HCT116 (cell line): ENCODE measurements at regions not wholly inside any gene's neighbourhood (a gene's known extent, or its start where the extent isn't known, plus 50 kb on each side); places are given as distances from the start of the nearest gene placed in this dataset.

Experiments used
- ATAC-seq: fragments of 200-7000 bp; cut with Tn5 transposase; 2 replicates; pipeline ENCODE4 v1.9.1; 2020; ENCODE audit warnings: mild to moderate bottlenecking, moderate library complexity
- BruUV-seq: library from RNA; stranded (reverse); fragments of 400-500 nt; replicated peaks from 2 replicates; lab custom pipeline; 2021; lab: Mats Ljungman, UMichigan
- CTCF ChIA-PET: fragments of 300-600 bp; sonication (Branson Sonifier 250); formaldehyde crosslinking; loops from one replicate; lab custom pipeline; 2021; ENCODE audit warnings: antibody characterized with exemption; lab: Charles Lee
- POLR2A ChIA-PET: fragments of 300-600, 350-600 bp; sonication (Branson Sonifier 250); formaldehyde crosslinking; loops from one replicate; lab custom pipeline; 2021; ENCODE audit warnings: antibody characterized with exemption; lab: Charles Lee
- RAD21 ChIA-PET, 2 experiments: fragments of 300-600 bp; sonication (Branson Sonifier 250); formaldehyde crosslinking; loops; one replicate each; lab custom pipeline; 2023; ENCODE audit warnings: low total read pairs in 2 of 2; ENCODE audit not compliant: uncharacterized antibody in 2 of 2, unreplicated experiment in 2 of 2, low non-redundant PET in 1 of 2; lab: Charles Lee
- DNase-seq: peaks from one replicate; pipeline ENCODE4 v3.0.0-alpha.2; 2010; ENCODE audit warnings: low read depth, low spot score
- H2AFZ ChIP-seq: fragments of 200-600 bp; shearing (Covaris generic), sonication (generic); 2 replicates; pipeline ENCODE4 v1.6.1; 2017; ENCODE audit warnings: low read depth, mixed run types, mixed read lengths, antibody characterized with exemption, low read length; ENCODE audit not compliant: poor library complexity, severe bottlenecking
- H3K27ac ChIP-seq: 2 replicates; pipeline ENCODE4 v1.5.1; 2012; ENCODE audit warnings: low read depth, low read length
- H3K27me3 ChIP-seq: fragments of 200-600 bp; sonication (generic); 2 replicates; pipeline ENCODE4 v1.6.1; 2016; ENCODE audit warnings: mixed run types, low read length, mixed read lengths; ENCODE audit not compliant: insufficient read depth
- H3K36me3 ChIP-seq, 2 experiments: fragments of 200-500 bp in 1 of 2; fragments of 200-600 bp in 1 of 2; sonication (Bioruptor generic) in 1 of 2; sonication (generic) in 1 of 2; 2 replicates each; pipeline versions ENCODE4 v1.5.1 to v1.6.1; 2014 to 2016; ENCODE audit warnings: low read length in 2 of 2, inconsistent platforms in 1 of 2, mixed read lengths in 1 of 2, mixed run types in 1 of 2; ENCODE audit not compliant: insufficient read depth in 2 of 2, control insufficient read depth in 1 of 2
- H3K4me1 ChIP-seq, 2 experiments: fragments of 200-600 bp in 1 of 2; sonication (generic) in 1 of 2; 2 replicates each; pipeline versions ENCODE4 v1.5.1 to v1.6.1; 2012 to 2017; ENCODE audit warnings: low read length in 2 of 2, inconsistent platforms in 1 of 2, mild to moderate bottlenecking in 1 of 2, mixed read lengths in 1 of 2, mixed run types in 1 of 2, moderate library complexity in 1 of 2; ENCODE audit not compliant: insufficient read depth in 2 of 2, control insufficient read depth in 1 of 2
- H3K4me2 ChIP-seq: fragments of 200-600 bp; sonication (generic); 2 replicates; pipeline ENCODE4 v1.6.1; 2017; ENCODE audit warnings: mixed run types, low read length, mixed read lengths
- H3K4me3 ChIP-seq, 2 experiments: fragments of 200-600 bp in 1 of 2; sonication (generic) in 1 of 2; replicated peaks in 1 of 2; 2 replicates each; pipeline ENCODE4 v1.5.1; 2011 to 2016; ENCODE audit warnings: low read length in 2 of 2, control low read depth in 1 of 2, low read depth in 1 of 2, mild to moderate bottlenecking in 1 of 2, mixed read lengths in 1 of 2, mixed run types in 1 of 2
- H3K79me2 ChIP-seq: fragments of 200-600 bp; sonication (generic); 2 replicates; pipeline ENCODE4 v1.6.1; 2017; ENCODE audit warnings: mild to moderate bottlenecking, mixed run types, low read length, moderate library complexity, mixed read lengths; ENCODE audit not compliant: insufficient read depth
- H3K9ac ChIP-seq: fragments of 200-600 bp; sonication (generic); 2 replicates; pipeline ENCODE4 v1.6.1; 2016; ENCODE audit warnings: low read length, mixed read lengths
- H3K9me2 ChIP-seq: fragments of 200-600 bp; sonication (generic), shearing (Covaris generic); 2 replicates; pipeline ENCODE4 v1.6.1; 2017; ENCODE audit warnings: mixed run types, mild to moderate bottlenecking, moderate library complexity; ENCODE audit not compliant: insufficient read depth
- H3K9me3 ChIP-seq, 2 experiments: fragments of 200-500 bp in 1 of 2; fragments of 200-600 bp in 1 of 2; sonication (Bioruptor generic) in 1 of 2; sonication (generic) in 1 of 2; 2 replicates each; pipeline ENCODE4 v1.6.1; 2014 to 2017; ENCODE audit warnings: low read length in 2 of 2, mixed read lengths in 2 of 2, inconsistent platforms in 1 of 2, low read depth in 1 of 2, mild to moderate bottlenecking in 1 of 2, mixed run types in 1 of 2, moderate library complexity in 1 of 2; ENCODE audit not compliant: control insufficient read depth in 1 of 2, insufficient read depth in 1 of 2
- H4K20me1 ChIP-seq: fragments of 200-600 bp; sonication (generic), shearing (Covaris generic); 2 replicates; pipeline ENCODE4 v1.6.1; 2017; ENCODE audit warnings: mixed run types, mild to moderate bottlenecking, moderate library complexity; ENCODE audit not compliant: insufficient read depth
- CBX3 ChIP-seq: IDR thresholded peaks from 2 replicates; pipeline ENCODE4 v1.6.1; 2012; ENCODE audit warnings: low read depth
- CEBPB ChIP-seq: IDR thresholded peaks from 2 replicates; pipeline ENCODE4 v1.6.1; 2012; ENCODE audit warnings: low read depth
- EZH2 ChIP-seq: fragments of 200-600 bp; sonication (generic); IDR thresholded peaks from 2 replicates; pipeline ENCODE4 v1.6.1; 2017; ENCODE audit warnings: antibody characterized with exemption, mixed run types
- JUND ChIP-seq: IDR thresholded peaks from 2 replicates; pipeline ENCODE4 v1.6.1; 2012
- POLR2A ChIP-seq: IDR thresholded peaks from 2 replicates; pipeline ENCODE4 v1.7.0; 2011; ENCODE audit warnings: borderline replicate concordance; ENCODE audit not compliant: insufficient read depth, insufficient read length; ENCODE audit errors: extremely low read depth
- POLR2AphosphoS5 ChIP-seq: IDR thresholded peaks from 2 replicates; pipeline ENCODE4 v1.6.1; 2011; ENCODE audit warnings: mild to moderate bottlenecking, low read depth, low read length, moderate library complexity
- SRF ChIP-seq: IDR thresholded peaks from 2 replicates; pipeline ENCODE4 v1.6.1; 2012; ENCODE audit warnings: low read depth
- YY1 ChIP-seq: IDR thresholded peaks from 2 replicates; pipeline ENCODE4 v1.6.1; 2011; ENCODE audit warnings: low read length, low read depth, moderate library complexity, mild to moderate bottlenecking; ENCODE audit not compliant: insufficient replicate concordance; ENCODE audit errors: extremely low read depth
- ZFX ChIP-seq: fragments of 450-650 bp; IDR thresholded peaks from 2 replicates; pipeline ENCODE4 v1.6.1; 2017
- intact Hi-C: fragments of 100-400 bp; cut with micrococcal nuclease; formaldehyde crosslinking; loops from 2 replicates; pipeline ENCODE4 v1.10.0; 2022
- TF ChIP-seq, protein P1 (sequence below): IDR thresholded peaks from 2 replicates; pipeline ENCODE4 v1.6.1; 2012; ENCODE audit warnings: low read depth
- TF ChIP-seq, protein P2 (sequence below): IDR thresholded peaks from 2 replicates; pipeline ENCODE4 v1.6.1; 2012

DNA sequence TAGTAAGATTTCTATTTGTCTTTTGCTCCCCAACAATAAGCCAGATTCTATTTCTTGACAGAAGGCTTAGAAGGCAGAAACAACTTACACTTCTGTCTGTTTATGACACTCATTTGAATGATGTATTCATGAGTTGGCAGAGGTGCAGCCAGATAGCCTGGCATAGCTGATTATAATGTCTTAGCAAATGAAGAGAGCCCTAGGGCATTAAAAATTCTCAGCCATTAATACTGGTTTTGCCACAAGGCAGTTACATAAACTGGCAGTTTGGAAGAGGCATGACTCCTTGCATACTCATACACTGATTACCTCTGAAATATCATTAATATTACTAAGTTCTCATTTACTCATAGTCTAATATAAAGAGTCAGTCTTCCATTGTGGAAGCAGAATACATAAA is 728.5 kb upstream of the NDST4 start:
- Histone ChIP-seq H3K4me2 (no peak overlapping the region), H3K9me3 (no peaks in the 10 kb centered on the region), H3K4me1 (no peaks in the 10 kb centered on the region), H3K27ac (no peak overlapping the region), H3K9ac (no peak overlapping the region), H3K4me3 (no peak overlapping the region), H2AFZ (no peak overlapping the region), H3K79me2 (no peaks in the 10 kb centered on the region), H3K27me3 (no peaks in the 10 kb centered on the region), H4K20me1 (no peaks in the 10 kb centered on the region), H3K9me2 (no peaks in the 10 kb centered on the region), H3K36me3 (no peaks in the 10 kb centered on the region)
- no TSS peak for BruUV-seq
- TF ChIP-seq POLR2AphosphoS5, result no peak
- TF ChIP-seq POLR2A, result no peak
- no peak for TF ChIP-seq CEBPB
- TF ChIP-seq EZH2, result no peak
- TF ChIP-seq SRF, result no peak
- intact Hi-C loops, result no loop called here
- no peak for DNase-seq
- RAD21 ChIA-PET, result no interaction called here
- CTCF ChIA-PET, result no interaction called here
- ATAC-seq, result no peak
- POLR2A ChIA-PET, result no interaction called here

GRCh38 chr4:115834441-115834840 is 721.0 kb upstream of the NDST4 start:
- no TSS peak for BruUV-seq
- no peaks in the 10 kb centered on the region for H3K79me2 ChIP-seq
- H3K4me1 ChIP-seq, result no peaks in the 10 kb centered on the region
- no peaks in the 10 kb centered on the region for H3K9me3 ChIP-seq
- no peak overlapping the region for H3K4me3 ChIP-seq
- no peak overlapping the region for H3K4me2 ChIP-seq
- POLR2A ChIA-PET, result no interaction called here
- H3K27ac ChIP-seq, result no peak overlapping the region
- ATAC-seq (no peak), DNase-seq (no peak)
- intact Hi-C loops, result no loop called here
- no peaks in the 10 kb centered on the region for H3K27me3 ChIP-seq
- no peak overlapping the region for H2AFZ ChIP-seq
- no peak overlapping the region for H3K9ac ChIP-seq
- TF ChIP-seq, protein P1, sequence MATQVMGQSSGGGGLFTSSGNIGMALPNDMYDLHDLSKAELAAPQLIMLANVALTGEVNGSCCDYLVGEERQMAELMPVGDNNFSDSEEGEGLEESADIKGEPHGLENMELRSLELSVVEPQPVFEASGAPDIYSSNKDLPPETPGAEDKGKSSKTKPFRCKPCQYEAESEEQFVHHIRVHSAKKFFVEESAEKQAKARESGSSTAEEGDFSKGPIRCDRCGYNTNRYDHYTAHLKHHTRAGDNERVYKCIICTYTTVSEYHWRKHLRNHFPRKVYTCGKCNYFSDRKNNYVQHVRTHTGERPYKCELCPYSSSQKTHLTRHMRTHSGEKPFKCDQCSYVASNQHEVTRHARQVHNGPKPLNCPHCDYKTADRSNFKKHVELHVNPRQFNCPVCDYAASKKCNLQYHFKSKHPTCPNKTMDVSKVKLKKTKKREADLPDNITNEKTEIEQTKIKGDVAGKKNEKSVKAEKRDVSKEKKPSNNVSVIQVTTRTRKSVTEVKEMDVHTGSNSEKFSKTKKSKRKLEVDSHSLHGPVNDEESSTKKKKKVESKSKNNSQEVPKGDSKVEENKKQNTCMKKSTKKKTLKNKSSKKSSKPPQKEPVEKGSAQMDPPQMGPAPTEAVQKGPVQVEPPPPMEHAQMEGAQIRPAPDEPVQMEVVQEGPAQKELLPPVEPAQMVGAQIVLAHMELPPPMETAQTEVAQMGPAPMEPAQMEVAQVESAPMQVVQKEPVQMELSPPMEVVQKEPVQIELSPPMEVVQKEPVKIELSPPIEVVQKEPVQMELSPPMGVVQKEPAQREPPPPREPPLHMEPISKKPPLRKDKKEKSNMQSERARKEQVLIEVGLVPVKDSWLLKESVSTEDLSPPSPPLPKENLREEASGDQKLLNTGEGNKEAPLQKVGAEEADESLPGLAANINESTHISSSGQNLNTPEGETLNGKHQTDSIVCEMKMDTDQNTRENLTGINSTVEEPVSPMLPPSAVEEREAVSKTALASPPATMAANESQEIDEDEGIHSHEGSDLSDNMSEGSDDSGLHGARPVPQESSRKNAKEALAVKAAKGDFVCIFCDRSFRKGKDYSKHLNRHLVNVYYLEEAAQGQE, result no peak
- TF ChIP-seq SRF (no peak), POLR2AphosphoS5 (no peak), JUND (no peak), CBX3 (no peak), CEBPB (no peak), ZFX (no peak), YY1 (no peak)
- TF ChIP-seq, protein P2, sequence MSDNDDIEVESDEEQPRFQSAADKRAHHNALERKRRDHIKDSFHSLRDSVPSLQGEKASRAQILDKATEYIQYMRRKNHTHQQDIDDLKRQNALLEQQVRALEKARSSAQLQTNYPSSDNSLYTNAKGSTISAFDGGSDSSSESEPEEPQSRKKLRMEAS, result no peak
- no peaks in the 10 kb centered on the region for H3K36me3 ChIP-seq
- H3K9me2 ChIP-seq, result no peaks in the 10 kb centered on the region
- RAD21 ChIA-PET, result no interaction called here
- CTCF ChIA-PET, result no interaction called here
- no peaks in the 10 kb centered on the region for H4K20me1 ChIP-seq
